ENCODE measurements at regions not wholly inside any gene's neighbourhood (a gene's known extent, or its start where the extent isn't known, plus 50 kb on each side); places are given as distances from the start of the nearest gene placed in this dataset.

DNA sequence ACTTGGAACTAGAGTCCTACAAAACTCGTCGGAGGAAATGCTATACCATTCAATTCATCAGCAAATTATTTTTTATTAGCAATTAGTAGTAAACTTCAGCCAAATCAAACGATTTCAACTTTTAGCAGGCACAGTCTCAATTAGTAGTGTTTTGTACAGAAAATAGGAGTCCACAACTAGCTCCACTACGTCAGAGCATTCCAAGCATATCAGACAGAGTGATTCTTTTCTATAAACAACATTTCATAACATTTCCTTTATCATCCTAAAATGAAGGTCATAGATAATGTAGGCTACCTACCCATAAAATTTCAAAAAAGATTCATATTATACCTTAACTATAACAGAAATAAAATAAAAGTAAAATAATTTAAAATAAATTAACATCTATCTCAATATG lies 169.9 kb downstream of the KIF18A start:
- intact Hi-C loops (cut with DNase I, micrococcal nuclease): no loop called here
- H3K36me3 ChIP-seq (ENCODE audit: low read depth): no peaks in the 10 kb centered on the region

DNA sequence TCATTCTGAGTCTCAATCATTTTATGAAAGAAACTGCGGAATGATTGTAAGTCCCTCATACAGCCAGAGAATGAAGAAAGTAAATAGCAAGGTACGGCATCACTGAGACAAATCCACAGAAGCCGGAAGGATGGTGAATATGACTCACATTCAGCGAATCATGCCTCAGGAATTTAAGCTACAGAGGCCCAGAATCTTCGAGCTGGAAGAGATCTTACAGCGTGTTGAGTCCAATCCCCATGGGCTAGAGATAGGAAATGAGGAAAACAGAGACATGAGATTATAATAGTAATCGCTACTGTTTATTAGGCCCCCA lies 173.2 kb downstream of the KIF18A start:
- DNase-seq: no peak
- no peak overlapping the region for H3K4me3 ChIP-seq
- TF ChIP-seq, protein P1, sequence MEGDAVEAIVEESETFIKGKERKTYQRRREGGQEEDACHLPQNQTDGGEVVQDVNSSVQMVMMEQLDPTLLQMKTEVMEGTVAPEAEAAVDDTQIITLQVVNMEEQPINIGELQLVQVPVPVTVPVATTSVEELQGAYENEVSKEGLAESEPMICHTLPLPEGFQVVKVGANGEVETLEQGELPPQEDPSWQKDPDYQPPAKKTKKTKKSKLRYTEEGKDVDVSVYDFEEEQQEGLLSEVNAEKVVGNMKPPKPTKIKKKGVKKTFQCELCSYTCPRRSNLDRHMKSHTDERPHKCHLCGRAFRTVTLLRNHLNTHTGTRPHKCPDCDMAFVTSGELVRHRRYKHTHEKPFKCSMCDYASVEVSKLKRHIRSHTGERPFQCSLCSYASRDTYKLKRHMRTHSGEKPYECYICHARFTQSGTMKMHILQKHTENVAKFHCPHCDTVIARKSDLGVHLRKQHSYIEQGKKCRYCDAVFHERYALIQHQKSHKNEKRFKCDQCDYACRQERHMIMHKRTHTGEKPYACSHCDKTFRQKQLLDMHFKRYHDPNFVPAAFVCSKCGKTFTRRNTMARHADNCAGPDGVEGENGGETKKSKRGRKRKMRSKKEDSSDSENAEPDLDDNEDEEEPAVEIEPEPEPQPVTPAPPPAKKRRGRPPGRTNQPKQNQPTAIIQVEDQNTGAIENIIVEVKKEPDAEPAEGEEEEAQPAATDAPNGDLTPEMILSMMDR (IDR thresholded peaks at IDR 0.05): no peak
- no peaks in the 10 kb centered on the region for H3K9me3 ChIP-seq
- no peaks in the 10 kb centered on the region for H3K36me3 ChIP-seq (ENCODE audit: low read depth)
- no peaks in the 10 kb centered on the region for H3K4me1 ChIP-seq (ENCODE audit: low read depth)
- intact Hi-C loops (cut with DNase I, micrococcal nuclease): no loop called here
- no peak for ATAC-seq

More for the DNA sequence above, 169.9 kb downstream of the KIF18A start:
- H3K4me1 ChIP-seq (ENCODE audit: low read depth): no peaks in the 10 kb centered on the region
- H3K9me3 ChIP-seq: no peaks in the 10 kb centered on the region
- TF ChIP-seq, protein P1 (IDR thresholded peaks at IDR 0.05): no peak
- no peak overlapping the region for H3K4me3 ChIP-seq
- no peak for DNase-seq
- no peak for ATAC-seq

DNA sequence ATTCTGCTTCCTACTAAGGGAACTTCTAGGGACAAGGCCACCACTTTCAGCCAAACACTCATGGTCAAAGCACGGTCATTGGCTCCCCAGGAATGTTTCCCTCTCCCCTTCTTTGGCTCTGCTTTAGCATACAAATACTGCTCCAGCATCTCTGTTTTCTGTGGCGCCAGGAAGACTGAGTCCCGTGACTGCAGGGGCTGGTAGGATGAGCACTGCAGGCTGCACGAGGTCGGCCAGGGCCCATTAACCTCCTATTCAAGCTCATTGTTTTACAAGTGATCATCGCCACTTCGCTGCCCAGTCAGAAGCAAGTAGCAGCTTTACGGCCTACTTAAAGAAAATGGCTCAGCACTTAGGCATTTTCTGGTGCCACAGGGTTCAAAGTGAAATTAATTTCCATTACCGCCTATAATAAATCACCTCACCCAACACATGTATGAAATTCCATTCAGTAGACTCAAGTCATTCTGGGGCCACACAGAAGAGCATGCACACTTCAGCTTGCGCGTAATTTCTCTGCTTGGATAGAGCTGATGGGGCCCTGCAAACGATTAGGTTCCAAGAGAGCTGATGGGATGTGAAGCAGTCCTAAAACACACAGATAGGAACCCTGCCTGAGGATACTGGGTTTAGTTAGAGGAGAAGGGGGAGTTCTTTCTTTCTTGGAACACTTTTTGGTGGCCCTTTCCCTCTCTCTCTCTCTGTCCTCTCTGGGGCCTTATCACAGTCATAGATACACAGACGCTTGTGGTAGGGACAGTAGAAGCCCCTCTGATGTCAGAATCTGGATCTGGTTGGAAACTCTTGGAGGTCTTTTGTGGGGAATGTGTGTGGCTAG lies 173.7 kb downstream of the KIF18A start:
- no peaks in the 10 kb centered on the region for H3K36me3 ChIP-seq (ENCODE audit: low read depth)
- intact Hi-C loops (cut with DNase I, micrococcal nuclease): no loop called here
- TF ChIP-seq, protein P1 (IDR thresholded peaks at IDR 0.05): no peak
- H3K4me3 ChIP-seq: no peak overlapping the region
- no peaks in the 10 kb centered on the region for H3K9me3 ChIP-seq
- no peak for DNase-seq
- H3K4me1 ChIP-seq (ENCODE audit: low read depth): no peaks in the 10 kb centered on the region
- ATAC-seq: no peak

DNA sequence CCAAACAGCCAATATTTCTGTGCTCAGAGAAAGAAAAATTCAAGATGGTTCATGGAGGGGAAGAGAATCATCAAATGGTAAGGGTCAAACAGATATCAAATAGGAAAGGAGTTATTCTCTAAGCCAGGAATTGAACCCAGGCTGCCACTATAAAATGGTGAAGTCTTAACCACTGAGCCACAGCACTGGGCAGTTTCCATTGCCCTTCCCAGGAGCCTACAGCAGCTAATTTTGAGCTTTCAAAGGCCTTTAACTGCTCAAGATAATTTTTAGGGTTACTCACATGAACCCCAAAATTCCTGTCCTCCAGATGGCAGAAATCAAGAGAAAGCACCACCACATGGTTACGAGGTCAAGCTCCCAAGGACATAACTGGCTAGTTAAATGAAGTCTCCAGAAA lies 176.2 kb downstream of the KIF18A start:
- H3K36me3 ChIP-seq (ENCODE audit: low read depth): no peaks in the 10 kb centered on the region
- ATAC-seq: no peak
- TF ChIP-seq, protein P1 (IDR thresholded peaks at IDR 0.05): no peak

DNA sequence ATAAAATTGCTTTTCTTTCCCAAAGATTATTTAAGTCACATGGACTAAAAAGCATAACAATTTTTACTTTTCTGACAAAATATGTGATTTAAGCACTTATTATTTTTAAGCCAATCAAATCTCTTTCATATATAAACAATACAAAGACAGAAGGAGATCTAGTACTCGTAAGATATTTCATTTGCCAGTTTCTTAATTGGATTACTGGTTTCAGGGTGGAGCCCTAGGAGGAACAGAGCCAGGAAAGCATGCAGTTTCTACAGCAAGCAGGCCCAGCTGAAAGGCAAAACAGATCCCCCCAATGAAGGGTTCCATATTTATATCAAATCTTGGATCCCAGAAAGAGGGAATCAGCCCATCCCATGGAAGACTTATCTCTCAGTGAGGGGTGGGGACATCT lies 177.0 kb downstream of the KIF18A start:
- no peak for ATAC-seq
- TF ChIP-seq, protein P1 (IDR thresholded peaks at IDR 0.05): no peak
- no peaks in the 10 kb centered on the region for H3K36me3 ChIP-seq (ENCODE audit: low read depth)
- no peaks in the 10 kb centered on the region for H3K4me1 ChIP-seq (ENCODE audit: low read depth)
- intact Hi-C loops (cut with DNase I, micrococcal nuclease): no loop called here
- no peaks in the 10 kb centered on the region for H3K9me3 ChIP-seq
- no peak for DNase-seq
- H3K4me3 ChIP-seq: no peak overlapping the region

More for the DNA sequence above, 176.2 kb downstream of the KIF18A start:
- H3K4me1 ChIP-seq (ENCODE audit: low read depth): no peaks in the 10 kb centered on the region
- H3K4me3 ChIP-seq: no peak overlapping the region
- intact Hi-C loops (cut with DNase I, micrococcal nuclease): no loop called here
- H3K9me3 ChIP-seq: no peaks in the 10 kb centered on the region
- DNase-seq: no peak
